DND-41 (cell line): ENCODE measurements at regions not wholly inside any gene's neighbourhood (a gene's known extent, or its start where the extent isn't known, plus 50 kb on each side); places are given as distances from the start of the nearest gene placed in this dataset.

ENCODE experiments used
- CTCF ChIP-seq: IDR thresholded peaks from 2 replicates; pipeline ENCODE4 v1.5.1; 2012; ENCODE audit warnings: borderline replicate concordance, low read length, moderate library complexity, mild to moderate bottlenecking; ENCODE audit not compliant: poor library complexity, severe bottlenecking; ENCODE audit errors: extremely low read depth
- EZH2 ChIP-seq: IDR thresholded peaks from 3 replicates; pipeline ENCODE4 v1.6.1; 2012; ENCODE audit warnings: borderline replicate concordance, low read depth, mild to moderate bottlenecking, moderate library complexity, low read length, inconsistent platforms; ENCODE audit not compliant: severe bottlenecking

GRCh38 chr2:145503511-145503910 lies 983.6 kb upstream of the ZEB2 start:
- no peak for TF ChIP-seq CTCF
- no peak for TF ChIP-seq EZH2
